ENCODE measurements at regions not wholly inside any gene's neighbourhood (a gene's known extent, or its start where the extent isn't known, plus 50 kb on each side); places are given as distances from the start of the nearest gene placed in this dataset.

DNA sequence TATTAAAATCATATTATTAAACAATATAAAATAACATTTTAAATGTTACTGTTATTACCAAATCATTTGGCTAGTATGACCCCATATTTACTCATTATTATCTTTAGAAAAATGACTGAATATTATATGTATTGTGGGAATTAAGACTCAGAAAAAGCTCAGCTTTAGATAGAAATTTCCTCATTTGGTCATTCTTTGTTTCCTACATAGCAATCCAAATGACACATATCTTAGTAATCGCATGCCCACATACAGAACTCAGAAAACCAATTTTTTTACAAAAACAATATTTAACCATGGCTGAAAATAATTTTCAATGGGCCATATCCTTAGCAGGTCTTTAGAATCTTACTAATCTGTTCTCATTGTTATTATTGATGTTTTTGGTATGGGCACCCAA is 53.8 kb upstream of the TSLP start:
- TF ChIP-seq CTCF (IDR thresholded peaks at IDR 0.05; ENCODE audit: control extremely low read depth in 1 of 3, insufficient read depth in 1 of 3, low read depth in 1 of 3, low read length in 3 of 3) (no peak), POLR2AphosphoS5 (IDR thresholded peaks at IDR 0.05; ENCODE audit: low read depth, low read length) (no peak), SP4 (IDR thresholded peaks at IDR 0.05; ENCODE audit: low read length) (no peak), SUZ12 (IDR thresholded peaks at IDR 0.05; ENCODE audit: low read length) (no peak), CREB1 (IDR thresholded peaks at IDR 0.05) (no peak)
